NCI-H1092 treated with DMSO at 0.1 percent for 48 hours (cell line): ENCODE measurements at regions not wholly inside any gene's neighbourhood (a gene's known extent, or its start where the extent isn't known, plus 50 kb on each side); places are given as distances from the start of the nearest gene placed in this dataset.
A peak's percentile ranks its signal among the peaks of the same experiment; 100 is the strongest.

Experiments
- DNase-seq: peaks from one replicate; lab custom pipeline; 2025; lab: John Stamatoyannopoulos, UW

DNA sequence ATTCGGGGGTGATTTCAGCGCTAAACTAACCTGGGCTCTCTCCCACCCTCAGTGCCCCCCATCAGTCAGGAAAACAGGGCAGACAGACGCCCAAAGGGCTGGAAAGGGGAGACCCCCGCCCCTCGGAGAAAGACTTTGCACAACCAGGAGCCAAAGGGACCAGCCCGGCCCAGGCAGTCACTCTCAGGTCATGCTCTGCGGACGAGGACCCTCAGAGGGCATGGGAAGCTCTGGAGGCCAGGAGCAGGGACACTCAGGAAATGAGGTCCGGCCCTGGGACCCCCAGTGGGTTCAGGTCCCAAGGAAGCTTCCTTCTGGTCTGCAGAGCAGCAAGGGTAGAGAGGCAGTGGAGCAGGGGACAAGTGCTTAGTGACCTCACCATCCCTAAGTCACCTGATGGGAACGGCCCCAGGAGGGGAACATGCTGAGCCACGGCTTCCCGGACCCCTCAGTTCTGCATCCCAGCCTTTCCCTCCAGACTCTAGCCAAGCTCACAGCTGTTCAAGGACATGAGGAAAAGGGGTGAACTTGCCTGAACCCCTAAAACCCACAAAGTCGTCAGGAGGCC lies 88.0 kb upstream of the GPC1 start:
- DNase-seq: no peak

- no peak for DNase-seq
Measured at GRCh38 chr2:240347949-240348500, 87.4 kb upstream of the GPC1 start.

DNA sequence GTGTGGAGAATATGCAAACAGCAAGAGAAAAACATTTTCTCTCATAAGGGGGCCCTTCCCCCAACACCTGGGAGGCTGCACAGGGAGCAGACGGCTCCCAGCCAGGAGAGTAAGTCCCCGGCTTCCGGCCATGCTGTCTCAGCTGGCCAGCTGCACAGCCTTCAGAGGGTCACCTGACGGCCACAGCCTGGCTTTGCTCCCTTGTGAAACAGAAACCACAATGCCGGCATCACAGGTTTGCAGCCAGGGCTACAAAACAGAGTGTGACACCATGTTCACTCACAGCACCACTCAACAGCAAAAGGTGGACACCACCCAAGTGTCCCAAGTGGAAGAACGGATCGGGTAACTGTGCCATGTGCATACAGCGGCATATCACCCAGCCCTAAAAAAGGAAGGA lies 86.9 kb upstream of the GPC1 start:
- DNase-seq: no peak

DNA sequence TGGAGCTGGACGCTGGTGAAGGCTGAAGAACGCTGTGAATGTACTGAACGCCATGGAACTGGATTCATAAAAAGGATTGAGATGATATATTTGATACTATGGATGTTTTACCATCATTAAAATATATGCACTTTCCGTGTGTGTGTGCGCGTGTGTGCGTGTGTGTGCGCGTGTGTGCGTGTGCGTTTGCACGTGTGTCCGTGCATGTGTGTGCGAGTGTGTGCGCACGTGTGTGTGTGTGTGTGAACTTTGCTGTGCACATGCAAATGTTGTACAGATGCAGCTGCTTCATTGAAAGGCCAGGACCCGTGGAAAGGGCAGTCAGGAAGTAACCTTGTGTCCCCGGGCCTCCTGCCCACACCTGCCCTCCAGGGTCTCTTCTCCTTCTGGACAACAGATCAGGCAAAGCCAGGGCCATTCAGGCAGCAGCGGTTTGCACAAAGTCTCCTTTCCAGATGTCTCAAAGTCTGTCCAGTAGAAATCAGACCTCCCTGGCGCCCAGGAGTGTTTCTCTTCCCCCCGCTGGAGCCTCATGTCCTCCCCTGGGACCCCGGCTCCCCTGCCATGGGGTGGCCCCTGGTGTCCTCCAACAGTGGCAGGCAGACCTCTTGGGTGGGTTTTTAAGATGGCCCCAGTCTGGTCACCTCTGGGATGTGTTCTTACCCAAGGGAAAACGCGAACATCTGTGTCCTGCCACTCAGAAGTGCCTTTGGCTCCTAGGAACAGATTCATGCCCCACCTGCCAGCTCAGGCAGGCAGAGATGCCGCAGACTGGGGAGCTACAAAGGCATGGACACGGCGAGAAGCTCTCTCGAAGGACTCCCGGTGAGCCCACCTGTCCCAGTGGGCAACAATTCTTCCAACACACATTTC lies 86.1 kb upstream of the GPC1 start:
- no peak for DNase-seq

DNA sequence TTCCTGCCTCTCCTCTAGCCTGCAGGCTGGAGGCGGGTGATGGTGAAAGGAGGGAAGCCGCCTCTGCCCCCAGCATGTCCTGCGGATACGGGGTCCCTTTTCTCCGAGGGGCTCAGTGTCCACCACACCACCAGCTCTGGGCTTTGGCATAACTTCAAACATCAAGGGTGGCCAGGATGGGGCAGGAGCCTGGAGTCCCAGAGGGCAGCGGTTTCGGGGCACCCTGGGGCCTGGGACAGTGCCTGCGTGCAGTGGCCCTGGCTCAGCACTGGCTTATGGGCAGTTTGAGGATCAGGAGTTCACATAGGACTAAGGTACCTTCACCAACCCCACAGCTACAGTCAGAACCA lies 85.5 kb upstream of the GPC1 start:
- no peak for DNase-seq

GRCh38 chr2:240350696-240351087 lies 84.8 kb upstream of the GPC1 start:
- no peak for DNase-seq

- no peak for DNase-seq
Measured at GRCh38 chr2:240351088-240351741, 84.2 kb upstream of the GPC1 start.

DNA sequence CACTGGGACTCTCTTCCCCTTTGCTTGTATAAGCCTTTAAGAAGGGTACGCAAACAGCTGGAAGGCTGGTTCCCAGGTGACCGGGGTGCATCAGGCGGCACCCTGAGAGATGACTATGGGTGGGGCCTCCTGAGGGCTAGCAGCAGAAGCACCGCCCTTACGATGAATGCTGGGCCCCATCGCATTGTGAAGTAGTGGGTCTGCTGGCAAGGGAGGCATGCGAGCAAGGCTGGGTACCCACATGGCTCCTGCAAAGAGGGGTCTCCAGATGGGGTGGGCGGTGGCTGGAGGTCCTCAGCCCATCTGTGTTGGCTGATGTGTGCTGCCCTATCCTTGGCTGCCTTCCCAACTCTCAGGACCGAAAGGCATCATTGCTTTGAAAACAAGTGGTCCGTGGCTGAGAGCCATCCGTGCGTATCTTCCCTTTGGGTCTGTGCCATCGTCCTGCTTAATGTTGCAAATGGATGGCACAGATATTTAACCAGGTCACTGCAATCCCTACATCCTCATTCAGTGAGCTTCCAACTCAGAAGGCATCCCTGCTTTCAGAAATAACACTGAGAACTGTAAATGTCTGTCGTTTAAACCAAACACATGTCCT lies 83.5 kb upstream of the GPC1 start:
- peak; percentile 88 for DNase-seq

DNA sequence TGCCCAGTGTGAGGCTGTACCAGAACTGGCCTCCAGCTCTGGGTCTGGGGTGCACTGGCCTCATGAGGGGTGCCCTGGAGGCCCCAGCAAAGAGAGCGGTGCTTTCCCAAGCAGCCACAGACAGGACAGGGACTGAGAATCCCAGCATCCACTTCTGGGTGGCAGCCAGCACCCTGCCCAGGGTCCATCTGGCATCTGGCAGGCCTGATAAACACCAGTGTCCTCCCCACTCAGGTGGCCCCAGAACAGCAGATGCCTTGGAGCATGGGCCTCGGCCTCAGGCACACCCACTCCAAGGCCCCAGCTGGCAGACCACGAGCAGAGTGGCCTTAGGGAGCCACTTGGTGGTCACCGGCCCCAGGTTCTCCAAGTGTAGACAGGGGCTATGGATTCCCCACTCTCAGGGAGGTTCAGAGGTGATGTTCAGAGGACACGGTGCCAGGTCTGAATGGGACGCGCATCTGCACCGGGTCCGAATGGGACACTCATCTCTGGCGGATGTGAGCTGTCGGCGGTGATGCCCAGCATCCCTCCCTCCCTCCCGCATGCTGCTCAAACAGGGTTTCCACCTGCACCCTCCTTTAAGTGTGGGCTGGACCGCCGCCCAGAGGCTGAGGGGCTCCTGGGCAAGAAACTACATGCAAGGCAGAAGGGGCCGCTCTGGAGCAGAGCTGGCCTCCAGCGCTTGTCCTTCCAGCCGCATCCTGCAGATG lies 82.2 kb upstream of the GPC1 start:
- DNase-seq: no peak

DNA sequence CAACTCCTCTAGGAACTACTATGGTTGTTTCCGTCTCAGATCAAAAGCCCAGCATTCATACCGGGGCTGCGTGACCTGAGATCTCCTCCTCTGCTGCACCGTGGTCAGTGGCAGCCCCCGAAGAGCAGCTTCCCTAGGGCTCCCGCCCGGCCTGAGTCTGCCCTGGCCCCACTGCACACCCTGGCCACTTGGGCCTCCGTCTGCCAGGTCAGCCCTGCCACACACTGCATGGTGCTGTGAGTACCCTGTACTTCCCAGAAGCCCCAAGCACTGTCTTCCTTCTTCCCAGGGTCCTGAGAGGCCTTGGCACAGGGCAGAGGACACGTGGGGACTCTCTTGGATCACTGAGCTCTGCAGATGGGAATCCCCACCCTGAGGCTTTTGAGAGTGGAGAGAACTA lies 81.5 kb upstream of the GPC1 start:
- DNase-seq: no peak

DNA sequence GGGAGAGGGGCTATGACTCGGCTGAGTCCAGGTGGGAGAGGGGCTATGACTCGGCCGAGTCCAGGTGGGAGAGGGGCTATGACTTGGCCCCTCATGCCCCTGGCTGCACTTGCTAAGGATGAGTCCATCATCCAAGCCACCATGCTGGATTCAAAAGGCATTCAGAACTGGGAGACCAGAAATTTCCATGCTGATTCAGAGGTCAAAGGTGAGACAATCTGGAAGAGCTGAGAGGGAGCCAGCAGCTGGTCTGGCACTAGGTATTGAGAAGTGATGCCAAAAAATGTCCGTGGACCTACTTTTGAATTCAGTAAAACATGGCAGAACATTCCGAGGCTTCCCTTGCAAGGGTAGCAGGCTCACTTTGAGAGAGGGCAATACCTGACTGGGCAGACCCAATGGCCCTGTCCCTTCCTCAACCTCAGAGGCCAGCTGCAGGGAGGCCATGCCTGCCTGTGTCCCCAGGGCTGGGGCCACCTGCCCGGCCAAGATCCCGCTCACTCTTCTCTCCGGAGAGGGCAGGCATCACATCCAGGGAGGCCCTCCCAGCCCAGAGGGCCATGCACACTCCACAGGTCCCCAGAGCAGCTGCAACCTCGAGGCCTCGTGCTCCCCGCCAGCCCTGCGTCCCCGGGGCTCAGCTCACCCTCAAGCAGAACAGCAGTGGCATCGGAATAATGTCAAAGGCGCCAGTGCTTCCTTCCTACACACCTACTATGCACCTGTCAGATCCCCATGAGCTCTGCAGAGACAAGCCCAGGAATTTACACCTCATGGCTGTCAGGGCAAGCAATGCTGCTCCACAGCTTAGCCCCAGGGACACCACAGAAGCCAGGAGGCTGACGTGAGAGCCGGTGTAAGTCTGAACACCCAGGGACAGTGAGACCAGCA lies 80.2 kb upstream of the GPC1 start:
- no peak for DNase-seq

DNA sequence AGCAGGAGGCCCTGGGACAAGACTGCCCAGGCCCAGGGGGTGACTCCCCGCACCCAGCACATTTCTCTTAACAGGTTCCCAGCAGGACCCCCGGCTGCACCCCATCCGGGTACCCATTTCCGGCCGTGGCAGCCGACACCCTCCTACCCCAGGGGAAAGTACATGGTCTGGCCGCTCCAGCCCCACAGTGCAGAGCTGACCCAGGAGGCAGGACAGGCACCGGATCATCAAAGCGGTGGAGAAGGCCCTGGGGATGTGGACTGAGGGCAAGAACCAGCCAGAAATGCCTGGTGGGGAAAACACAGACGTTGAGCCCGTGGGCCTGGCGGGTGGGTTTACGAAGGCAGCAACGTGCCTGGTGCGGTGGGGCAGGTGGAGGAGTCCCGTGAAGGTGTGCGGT lies 79.5 kb upstream of the GPC1 start:
- no peak for DNase-seq

- no peak for DNase-seq
Measured at GRCh38 chr2:240356700-240357640, 78.5 kb upstream of the GPC1 start.

DNA sequence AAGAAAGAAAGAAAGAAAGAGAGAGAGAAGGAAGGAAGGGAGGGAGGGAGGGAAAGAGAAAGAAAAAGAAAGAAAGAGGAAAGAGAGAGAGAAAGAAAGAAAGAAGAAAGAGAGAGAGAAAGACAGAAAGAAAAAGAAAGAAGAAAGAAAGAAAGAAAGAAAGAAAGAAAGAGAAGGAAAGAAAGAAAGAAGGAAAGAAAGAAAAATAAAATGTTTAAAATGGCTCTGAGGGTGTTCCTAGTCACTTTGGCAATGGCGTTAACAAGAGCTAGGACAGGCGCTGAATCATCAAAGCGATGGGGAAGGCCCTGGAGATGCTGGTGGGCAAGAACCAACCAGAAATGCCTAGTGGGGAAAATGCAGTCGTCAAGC lies 77.8 kb upstream of the GPC1 start:
- no peak for DNase-seq

GRCh38 chr2:240358080-240358479 lies 77.4 kb upstream of the GPC1 start:
- DNase-seq: no peak

- DNase-seq: no peak
Measured at GRCh38 chr2:240358821-240359397, 76.6 kb upstream of the GPC1 start.

DNA sequence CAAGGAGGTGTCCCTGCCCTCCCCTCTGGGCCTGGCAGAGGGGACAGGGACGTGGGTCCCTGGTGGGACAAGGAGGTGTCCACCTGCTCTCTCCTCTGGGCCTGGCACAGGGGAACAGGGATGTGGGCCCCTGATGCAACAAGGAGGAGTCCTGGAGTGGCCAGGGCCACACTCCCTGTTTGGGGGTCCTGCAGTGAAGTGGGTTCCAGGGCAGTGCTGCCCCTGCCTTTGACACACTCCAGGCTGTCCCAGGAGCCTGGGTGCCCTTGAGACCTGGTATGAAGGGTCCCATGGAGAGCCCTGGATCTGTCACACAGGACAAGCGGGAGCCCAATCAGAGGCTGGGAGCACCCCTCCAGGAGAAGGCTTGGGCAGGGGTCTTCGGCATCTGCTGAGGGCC lies 75.8 kb upstream of the GPC1 start:
- no peak for DNase-seq

DNA sequence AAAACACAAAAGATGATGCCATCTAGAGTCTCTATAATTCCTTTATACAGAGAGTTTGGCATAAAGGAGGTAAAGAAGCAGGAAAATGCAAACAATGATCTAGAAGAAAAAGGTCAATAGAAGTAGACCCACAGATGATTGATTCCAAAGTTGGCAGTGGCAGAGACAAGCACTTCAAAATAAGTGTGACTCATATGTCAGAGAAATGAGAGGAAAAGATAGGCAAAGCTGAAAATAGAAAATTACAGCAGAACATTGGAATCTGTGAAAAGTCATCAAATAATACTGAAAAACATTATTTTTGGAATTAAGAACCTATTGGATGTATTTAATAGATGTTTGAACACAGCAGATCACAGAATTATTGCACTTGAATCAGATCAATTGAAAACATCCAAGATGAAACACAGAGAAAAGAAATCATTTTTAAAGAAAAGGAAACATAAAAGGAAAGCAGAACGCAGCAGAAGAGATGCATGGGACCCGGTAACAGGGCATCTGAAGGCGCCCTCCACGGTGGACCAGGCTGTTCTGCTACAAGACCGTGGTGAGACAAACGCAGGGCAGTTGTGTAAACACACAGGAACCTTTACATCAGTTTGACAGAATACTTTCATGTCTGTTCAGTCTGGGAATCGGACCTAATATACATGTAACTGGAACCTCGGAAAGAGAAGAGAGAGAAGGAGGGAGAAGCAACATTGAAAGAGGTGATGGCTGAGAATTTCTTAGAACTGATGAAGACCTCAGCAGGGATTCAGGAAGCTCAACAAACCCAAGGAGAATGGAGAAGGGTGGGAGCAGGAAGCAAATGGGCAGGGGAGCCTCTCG lies 74.6 kb upstream of the GPC1 start:
- DNase-seq: no peak
